ENCODE measurements at regions not wholly inside any gene's neighbourhood (a gene's known extent, or its start where the extent isn't known, plus 50 kb on each side); places are given as distances from the start of the nearest gene placed in this dataset.

DNA sequence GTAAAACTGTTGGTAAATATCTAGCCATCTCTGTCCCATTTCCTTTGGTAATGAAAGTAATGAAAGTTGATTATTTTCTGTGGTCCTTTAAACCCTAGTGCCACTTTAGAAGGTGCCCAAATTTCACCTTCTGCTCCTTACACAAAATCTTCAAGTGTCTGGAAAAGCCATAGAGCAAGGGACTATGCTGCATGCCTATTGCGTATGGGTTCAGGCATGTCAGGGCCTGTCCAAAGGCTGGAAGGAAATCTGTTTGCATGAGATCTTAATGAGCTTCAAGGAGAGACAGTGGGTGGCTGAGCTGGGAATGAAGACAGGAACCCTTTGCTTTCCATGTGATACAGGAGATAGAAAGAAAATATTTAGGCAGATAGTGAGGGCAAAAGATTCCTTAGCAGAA, 66.6 kb upstream of the CCN6 start:
- no peak for DNase-seq

GRCh38 chr6:111988926-111989325, 65.0 kb upstream of the CCN6 start:
- DNase-seq: no peak

- no peak for DNase-seq
These were observed 64.2 kb upstream of the CCN6 start for GRCh38 chr6:111989743-111990142.

DNA sequence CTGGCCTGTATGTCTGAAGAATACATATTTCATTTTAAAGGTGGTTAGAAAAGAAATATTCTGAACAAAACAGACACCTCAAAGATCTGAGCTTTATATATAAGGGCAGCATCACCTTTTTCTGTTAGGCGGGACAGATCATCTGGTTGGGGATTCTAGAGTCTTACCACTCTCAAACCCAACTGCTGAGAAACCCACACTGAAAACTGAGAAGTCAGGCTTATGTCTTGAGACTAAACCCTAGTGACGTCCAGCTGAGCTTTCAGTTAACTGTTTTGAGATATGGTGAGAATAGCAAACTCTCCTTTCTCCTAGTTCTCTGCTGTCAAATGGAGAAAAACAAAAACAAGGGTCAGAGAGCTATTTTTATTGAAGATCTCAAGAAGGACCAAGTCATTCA, 63.7 kb upstream of the CCN6 start:
- no peak for DNase-seq

DNA sequence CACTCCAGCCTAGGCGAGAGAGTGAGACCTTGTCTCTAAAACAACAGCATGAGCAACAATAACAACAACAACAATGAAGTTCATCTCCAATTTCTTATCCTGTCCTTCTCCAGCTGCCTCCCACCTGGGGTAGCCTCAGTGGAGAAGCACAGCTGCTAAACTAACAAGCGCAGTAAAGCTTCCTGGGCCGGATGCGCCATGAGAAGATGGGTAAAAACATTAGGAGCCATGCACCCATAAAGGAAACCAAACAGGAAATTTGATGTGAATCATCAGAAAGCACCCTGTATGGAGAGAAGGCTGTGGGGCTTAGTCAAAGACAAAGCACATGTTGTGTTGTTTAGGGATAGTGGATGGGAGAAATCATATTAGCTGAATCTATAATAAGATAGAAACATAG, 61.1 kb upstream of the CCN6 start:
- no peak for DNase-seq

DNA sequence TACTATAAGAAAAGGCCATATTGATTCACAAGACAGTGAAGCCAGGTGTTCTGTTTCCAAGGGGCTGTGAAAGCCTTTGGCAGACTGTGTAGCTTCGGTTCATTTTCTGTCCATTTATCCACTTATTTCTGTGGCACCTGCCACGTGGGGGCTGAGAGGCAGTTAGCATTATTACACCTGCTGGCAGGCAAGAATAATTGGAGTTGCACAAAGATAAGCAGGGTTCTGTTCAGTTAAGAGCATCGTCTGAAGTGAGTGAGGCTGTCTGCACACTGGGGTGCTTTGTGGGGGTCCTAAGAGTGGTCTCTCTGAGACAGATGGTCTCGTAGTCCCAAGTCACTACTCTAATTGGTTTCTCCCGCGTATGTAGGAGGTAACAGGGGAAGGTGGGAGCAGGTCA, 60.6 kb upstream of the CCN6 start:
- DNase-seq: no peak

- no peak for DNase-seq
These were observed 59.1 kb upstream of the CCN6 start for GRCh38 chr6:111994791-111995190.

DNA sequence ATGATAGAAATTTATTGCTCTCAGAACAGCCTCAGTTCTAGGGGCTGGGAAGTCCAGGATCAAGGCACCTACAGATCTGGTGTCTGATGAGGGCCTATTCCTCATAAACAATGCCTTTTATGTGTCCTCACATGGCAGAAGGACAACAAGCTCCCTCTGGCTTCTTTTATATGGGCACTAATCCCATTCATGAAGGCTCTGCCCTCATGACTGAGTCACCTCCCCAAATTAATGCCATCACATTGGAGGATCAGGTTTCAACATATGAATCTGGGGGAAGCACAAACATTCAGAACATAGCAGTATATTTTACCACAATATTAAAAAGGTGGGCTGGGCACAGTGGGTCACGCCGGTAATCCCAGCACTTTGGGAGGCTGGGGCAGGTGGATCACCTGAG, 58.5 kb upstream of the CCN6 start:
- no peak for DNase-seq

GRCh38 chr6:111996144-111996865, 57.6 kb upstream of the CCN6 start:
- peak; percentile 54 for DNase-seq

GRCh38 chr6:111997078-111997852, 56.6 kb upstream of the CCN6 start:
- DNase-seq: peak; percentile 92

DNA sequence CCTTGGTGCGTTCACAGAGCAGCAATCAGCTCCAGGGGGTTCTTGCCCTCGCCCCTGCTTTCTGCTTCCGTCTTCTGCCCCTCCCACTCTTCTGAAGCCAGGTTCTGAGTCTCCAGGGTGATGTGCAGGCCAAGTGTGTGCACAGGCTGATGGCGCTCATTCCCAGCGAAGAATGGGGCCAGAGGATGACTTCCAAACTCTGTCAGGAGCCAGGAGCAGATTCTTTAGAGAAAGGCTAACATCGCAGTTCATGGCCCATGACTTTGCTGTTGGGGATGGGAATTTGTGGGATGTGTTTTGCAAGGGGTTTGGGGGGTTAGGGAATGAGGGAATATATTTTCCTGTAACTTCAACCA, 56.1 kb upstream of the CCN6 start:
- DNase-seq: peak; percentile 87

DNA sequence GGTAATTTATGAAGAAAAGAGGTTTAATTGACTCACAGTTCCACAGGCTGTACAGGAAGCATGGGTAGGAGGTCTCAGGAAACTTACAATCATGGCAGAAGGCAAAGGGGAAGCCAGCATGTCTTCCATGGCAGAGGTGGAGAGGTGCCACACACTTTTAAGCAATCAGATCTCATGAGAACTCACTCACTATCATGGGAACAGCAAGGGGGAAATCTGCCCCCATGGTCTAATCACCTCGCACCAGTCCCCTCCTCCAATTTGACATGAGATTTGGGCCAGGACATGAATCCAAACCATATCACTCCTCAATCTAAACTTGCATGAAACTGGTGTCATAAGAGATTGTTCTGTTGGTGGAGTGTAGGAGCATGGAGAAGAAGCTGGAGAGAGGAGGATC, 51.6 kb upstream of the CCN6 start:
- DNase-seq: no peak
